ELF-1 (cell line): ENCODE measurements at regions not wholly inside any gene's neighbourhood (a gene's known extent, or its start where the extent isn't known, plus 50 kb on each side); places are given as distances from the start of the nearest gene placed in this dataset.
"Not testable (repeated sequence)": the region's sequence is repeated elsewhere in the genome, so short reads cannot be mapped to it uniquely, and the experiment has no call there.

Source experiments
- DNase-seq: peaks from one replicate; pipeline ENCODE4 v3.0.0-alpha.2; 2016; ENCODE audit warnings: low read depth, low spot score

- no peak for DNase-seq
Observed at GRCh38 chr22:46026899-46027210, 49.9 kb upstream of the WNT7B start.

GRCh38 chr22:46027211-46028105, 50.5 kb upstream of the WNT7B start:
- DNase-seq: no peak

GRCh38 chr22:46028106-46028991, 51.4 kb upstream of the WNT7B start:
- DNase-seq: no peak

GRCh38 chr22:46029036-46029435, 52.1 kb upstream of the WNT7B start:
- no peak for DNase-seq

GRCh38 chr22:46029574-46030200, 52.7 kb upstream of the WNT7B start:
- DNase-seq: no peak

GRCh38 chr22:46030231-46030880, 53.4 kb upstream of the WNT7B start:
- DNase-seq: no peak

GRCh38 chr22:46031066-46031465, 54.1 kb upstream of the WNT7B start:
- DNase-seq: no peak

GRCh38 chr22:46031557-46031956, 54.6 kb upstream of the WNT7B start:
- DNase-seq: no peak

- no peak for DNase-seq
Observed at GRCh38 chr22:46031965-46032851, 55.2 kb upstream of the WNT7B start.

GRCh38 chr22:46033256-46034200, 56.6 kb upstream of the WNT7B start:
- no peak for DNase-seq

GRCh38 chr22:46034480-46034879, 57.5 kb upstream of the WNT7B start:
- DNase-seq: not testable (repeated sequence)

GRCh38 chr22:46035380-46035741, 58.4 kb upstream of the WNT7B start:
- no peak for DNase-seq

- peak; percentile 99 for DNase-seq
Observed at GRCh38 chr22:46035742-46036557, 59.0 kb upstream of the WNT7B start.

GRCh38 chr22:46036558-46037408, 59.8 kb upstream of the WNT7B start:
- peak; percentile 66 for DNase-seq

GRCh38 chr22:46038174-46038487, 61.2 kb upstream of the WNT7B start:
- no peak for DNase-seq

- no peak for DNase-seq
Observed at GRCh38 chr22:46038516-46039430, 61.8 kb upstream of the WNT7B start.

- no peak for DNase-seq
Observed at GRCh38 chr22:46039535-46039934, 62.6 kb upstream of the WNT7B start.
